WTC11 (cell line): ENCODE measurements at regions not wholly inside any gene's neighbourhood (a gene's known extent, or its start where the extent isn't known, plus 50 kb on each side); places are given as distances from the start of the nearest gene placed in this dataset.

Experiments
- NR1H2 ChIP-seq: sonication (generic); formaldehyde crosslinking; IDR thresholded peaks from 2 replicates; pipeline ENCODE4 v1.9.0; 2021; ENCODE audit warnings: mild to moderate bottlenecking, moderate library complexity, missing genetic modification reagents
- RORB ChIP-seq: fragments of 250-450 bp; sonication (Bioruptor Pico); IDR thresholded peaks from 2 replicates; pipeline ENCODE4 v1.9.0; 2021; ENCODE audit warnings: mild to moderate bottlenecking
- ZNF138 ChIP-seq: sonication (generic); formaldehyde crosslinking; conservative IDR thresholded peaks from 2 replicates; pipeline ENCODE4 v1.8.1; 2022; ENCODE audit warnings: mild to moderate bottlenecking, moderate library complexity, missing genetic modification reagents
- TF ChIP-seq, protein P1 (sequence below): fragments of 200-600 bp; IDR thresholded peaks from 2 replicates; pipeline ENCODE4 v1.8.0; 2022; ENCODE audit warnings: antibody characterized with exemption
- TF ChIP-seq, protein P2 (sequence below): sonication (generic); formaldehyde crosslinking; IDR thresholded peaks from 2 replicates; pipeline ENCODE4 v1.8.0; 2022; ENCODE audit warnings: mild to moderate bottlenecking, missing genetic modification reagents
- TF ChIP-seq, protein P3 (sequence below): sonication (generic); formaldehyde crosslinking; IDR thresholded peaks from 2 replicates; pipeline ENCODE4 v1.8.1; 2022; ENCODE audit warnings: mild to moderate bottlenecking, missing genetic modification reagents, moderate library complexity, borderline replicate concordance
- TF ChIP-seq, protein P4 (sequence below): sonication (generic); formaldehyde crosslinking; IDR thresholded peaks from 2 replicates; pipeline ENCODE4 v1.8.1; 2023; ENCODE audit warnings: mild to moderate bottlenecking, missing genetic modification reagents, moderate library complexity
- TF ChIP-seq, protein P5 (sequence below): sonication (generic); formaldehyde crosslinking; conservative IDR thresholded peaks from 2 replicates; pipeline ENCODE4 v1.8.1; 2023; ENCODE audit warnings: mild to moderate bottlenecking, low read depth, missing genetic modification reagents, moderate library complexity
- TF ChIP-seq, protein P6 (sequence below): sonication (generic); formaldehyde crosslinking; IDR thresholded peaks from 2 replicates; pipeline ENCODE4 v1.8.1; 2022; ENCODE audit warnings: low read depth, missing genetic modification reagents, borderline replicate concordance

DNA sequence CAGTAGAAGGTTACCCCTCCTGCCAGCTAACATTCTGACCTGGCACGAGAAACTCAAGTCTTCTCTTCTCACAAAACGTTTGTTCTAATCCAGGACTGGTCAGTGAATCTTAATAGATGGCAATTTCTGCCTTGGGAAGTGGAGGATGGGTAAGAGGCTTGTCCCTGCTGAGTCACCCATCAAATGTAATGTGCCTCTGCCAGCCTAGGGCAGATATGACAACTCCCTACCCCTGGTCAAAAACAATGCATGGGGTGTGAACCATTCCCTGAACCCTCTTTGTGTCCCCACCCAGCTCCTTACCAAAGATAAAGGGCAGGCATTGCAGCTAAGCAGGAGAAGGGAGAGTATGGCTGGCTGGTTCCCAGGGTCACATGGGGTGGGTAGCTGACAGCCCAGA, 1052.9 kb downstream of the GALC start:
- no peak for TF ChIP-seq NR1H2
- TF ChIP-seq, protein P1, sequence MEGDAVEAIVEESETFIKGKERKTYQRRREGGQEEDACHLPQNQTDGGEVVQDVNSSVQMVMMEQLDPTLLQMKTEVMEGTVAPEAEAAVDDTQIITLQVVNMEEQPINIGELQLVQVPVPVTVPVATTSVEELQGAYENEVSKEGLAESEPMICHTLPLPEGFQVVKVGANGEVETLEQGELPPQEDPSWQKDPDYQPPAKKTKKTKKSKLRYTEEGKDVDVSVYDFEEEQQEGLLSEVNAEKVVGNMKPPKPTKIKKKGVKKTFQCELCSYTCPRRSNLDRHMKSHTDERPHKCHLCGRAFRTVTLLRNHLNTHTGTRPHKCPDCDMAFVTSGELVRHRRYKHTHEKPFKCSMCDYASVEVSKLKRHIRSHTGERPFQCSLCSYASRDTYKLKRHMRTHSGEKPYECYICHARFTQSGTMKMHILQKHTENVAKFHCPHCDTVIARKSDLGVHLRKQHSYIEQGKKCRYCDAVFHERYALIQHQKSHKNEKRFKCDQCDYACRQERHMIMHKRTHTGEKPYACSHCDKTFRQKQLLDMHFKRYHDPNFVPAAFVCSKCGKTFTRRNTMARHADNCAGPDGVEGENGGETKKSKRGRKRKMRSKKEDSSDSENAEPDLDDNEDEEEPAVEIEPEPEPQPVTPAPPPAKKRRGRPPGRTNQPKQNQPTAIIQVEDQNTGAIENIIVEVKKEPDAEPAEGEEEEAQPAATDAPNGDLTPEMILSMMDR = no peak
- no peak for TF ChIP-seq RORB (CRISPR knock-in tag)
- no peak for TF ChIP-seq ZNF138
- TF ChIP-seq, protein P2, sequence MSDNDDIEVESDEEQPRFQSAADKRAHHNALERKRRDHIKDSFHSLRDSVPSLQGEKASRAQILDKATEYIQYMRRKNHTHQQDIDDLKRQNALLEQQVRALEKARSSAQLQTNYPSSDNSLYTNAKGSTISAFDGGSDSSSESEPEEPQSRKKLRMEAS (CRISPR knock-in tag) = no peak
- TF ChIP-seq, protein P3, sequence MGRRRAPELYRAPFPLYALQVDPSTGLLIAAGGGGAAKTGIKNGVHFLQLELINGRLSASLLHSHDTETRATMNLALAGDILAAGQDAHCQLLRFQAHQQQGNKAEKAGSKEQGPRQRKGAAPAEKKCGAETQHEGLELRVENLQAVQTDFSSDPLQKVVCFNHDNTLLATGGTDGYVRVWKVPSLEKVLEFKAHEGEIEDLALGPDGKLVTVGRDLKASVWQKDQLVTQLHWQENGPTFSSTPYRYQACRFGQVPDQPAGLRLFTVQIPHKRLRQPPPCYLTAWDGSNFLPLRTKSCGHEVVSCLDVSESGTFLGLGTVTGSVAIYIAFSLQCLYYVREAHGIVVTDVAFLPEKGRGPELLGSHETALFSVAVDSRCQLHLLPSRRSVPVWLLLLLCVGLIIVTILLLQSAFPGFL (CRISPR knock-in tag) = no peak
- TF ChIP-seq, protein P4, sequence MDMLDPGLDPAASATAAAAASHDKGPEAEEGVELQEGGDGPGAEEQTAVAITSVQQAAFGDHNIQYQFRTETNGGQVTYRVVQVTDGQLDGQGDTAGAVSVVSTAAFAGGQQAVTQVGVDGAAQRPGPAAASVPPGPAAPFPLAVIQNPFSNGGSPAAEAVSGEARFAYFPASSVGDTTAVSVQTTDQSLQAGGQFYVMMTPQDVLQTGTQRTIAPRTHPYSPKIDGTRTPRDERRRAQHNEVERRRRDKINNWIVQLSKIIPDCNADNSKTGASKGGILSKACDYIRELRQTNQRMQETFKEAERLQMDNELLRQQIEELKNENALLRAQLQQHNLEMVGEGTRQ = no peak
- TF ChIP-seq, protein P5, sequence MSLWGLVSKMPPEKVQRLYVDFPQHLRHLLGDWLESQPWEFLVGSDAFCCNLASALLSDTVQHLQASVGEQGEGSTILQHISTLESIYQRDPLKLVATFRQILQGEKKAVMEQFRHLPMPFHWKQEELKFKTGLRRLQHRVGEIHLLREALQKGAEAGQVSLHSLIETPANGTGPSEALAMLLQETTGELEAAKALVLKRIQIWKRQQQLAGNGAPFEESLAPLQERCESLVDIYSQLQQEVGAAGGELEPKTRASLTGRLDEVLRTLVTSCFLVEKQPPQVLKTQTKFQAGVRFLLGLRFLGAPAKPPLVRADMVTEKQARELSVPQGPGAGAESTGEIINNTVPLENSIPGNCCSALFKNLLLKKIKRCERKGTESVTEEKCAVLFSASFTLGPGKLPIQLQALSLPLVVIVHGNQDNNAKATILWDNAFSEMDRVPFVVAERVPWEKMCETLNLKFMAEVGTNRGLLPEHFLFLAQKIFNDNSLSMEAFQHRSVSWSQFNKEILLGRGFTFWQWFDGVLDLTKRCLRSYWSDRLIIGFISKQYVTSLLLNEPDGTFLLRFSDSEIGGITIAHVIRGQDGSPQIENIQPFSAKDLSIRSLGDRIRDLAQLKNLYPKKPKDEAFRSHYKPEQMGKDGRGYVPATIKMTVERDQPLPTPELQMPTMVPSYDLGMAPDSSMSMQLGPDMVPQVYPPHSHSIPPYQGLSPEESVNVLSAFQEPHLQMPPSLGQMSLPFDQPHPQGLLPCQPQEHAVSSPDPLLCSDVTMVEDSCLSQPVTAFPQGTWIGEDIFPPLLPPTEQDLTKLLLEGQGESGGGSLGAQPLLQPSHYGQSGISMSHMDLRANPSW (CRISPR knock-in tag) = no peak
- TF ChIP-seq, protein P6, sequence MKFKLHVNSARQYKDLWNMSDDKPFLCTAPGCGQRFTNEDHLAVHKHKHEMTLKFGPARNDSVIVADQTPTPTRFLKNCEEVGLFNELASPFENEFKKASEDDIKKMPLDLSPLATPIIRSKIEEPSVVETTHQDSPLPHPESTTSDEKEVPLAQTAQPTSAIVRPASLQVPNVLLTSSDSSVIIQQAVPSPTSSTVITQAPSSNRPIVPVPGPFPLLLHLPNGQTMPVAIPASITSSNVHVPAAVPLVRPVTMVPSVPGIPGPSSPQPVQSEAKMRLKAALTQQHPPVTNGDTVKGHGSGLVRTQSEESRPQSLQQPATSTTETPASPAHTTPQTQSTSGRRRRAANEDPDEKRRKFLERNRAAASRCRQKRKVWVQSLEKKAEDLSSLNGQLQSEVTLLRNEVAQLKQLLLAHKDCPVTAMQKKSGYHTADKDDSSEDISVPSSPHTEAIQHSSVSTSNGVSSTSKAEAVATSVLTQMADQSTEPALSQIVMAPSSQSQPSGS (CRISPR knock-in tag) = no peak
